T-helper 1 cell treated with Interleukin-12 subunit alpha and Interleukin-12 subunit beta and Interleukin-4 antibody, amounts not matched to agents 30 ng/mL and 1 ng/mL, for 36 hours (primary cell): ENCODE measurements at regions not wholly inside any gene's neighbourhood (a gene's known extent, or its start where the extent isn't known, plus 50 kb on each side); places are given as distances from the start of the nearest gene placed in this dataset.
"Not testable (repeated sequence)": the region's sequence is repeated elsewhere in the genome, so short reads cannot be mapped to it uniquely, and the experiment has no call there.

Experiments used
- intact Hi-C: fragments of 100-400 bp; cut with micrococcal nuclease; formaldehyde crosslinking; loops from one replicate; pipeline ENCODE4 v1.15.1; 2024

DNA sequence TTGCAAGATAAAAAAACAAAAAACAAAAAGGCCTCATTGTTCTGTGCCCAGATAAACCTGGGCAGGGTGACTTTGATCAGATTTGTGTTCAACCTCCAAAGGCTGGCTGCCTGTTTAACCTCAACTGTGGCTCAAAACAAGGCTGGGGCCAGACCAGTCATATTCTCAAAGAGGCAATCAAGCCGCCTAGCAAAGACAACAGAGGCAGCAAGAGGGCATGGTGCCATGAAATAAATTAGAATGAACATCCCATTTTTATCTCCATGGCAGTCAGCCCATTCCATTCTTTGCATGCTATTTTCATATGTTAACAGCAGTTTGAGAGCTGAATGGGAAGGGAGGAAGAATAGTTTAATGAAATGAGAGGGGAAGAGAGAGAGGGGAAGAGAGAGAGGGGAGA, 1150.3 kb downstream of the TYW1 start:
- intact Hi-C loops: no loop called here

DNA sequence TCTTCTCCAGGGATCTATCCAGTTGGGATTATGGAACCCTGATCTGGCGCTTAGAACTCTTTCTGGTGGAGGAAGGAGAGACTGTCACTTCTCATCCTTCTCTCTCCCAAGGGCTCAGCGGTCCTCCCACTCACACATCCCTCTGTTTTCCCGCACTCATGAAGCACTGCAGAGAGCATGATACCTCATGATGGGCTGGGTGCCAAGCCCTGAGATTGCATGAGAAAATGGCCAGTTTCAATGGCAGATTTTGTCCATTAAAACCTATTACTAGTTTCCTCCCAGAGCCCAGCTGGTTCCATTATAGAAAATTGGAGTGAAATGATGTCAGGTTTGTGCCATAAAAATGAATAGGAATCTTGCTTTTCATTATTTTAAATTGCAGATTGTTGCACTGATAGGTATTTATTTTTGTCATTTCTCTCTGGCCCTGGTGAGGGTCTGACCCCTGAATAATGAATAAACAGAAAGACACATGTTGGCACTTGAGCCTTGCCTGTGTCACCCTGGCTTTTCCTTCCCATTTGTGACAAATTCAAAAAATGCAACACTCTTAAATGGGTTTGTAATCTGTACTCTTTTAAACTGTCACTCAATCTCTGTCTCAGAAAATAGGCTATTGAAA, 1151.1 kb downstream of the TYW1 start:
- intact Hi-C loops: no loop called here

DNA sequence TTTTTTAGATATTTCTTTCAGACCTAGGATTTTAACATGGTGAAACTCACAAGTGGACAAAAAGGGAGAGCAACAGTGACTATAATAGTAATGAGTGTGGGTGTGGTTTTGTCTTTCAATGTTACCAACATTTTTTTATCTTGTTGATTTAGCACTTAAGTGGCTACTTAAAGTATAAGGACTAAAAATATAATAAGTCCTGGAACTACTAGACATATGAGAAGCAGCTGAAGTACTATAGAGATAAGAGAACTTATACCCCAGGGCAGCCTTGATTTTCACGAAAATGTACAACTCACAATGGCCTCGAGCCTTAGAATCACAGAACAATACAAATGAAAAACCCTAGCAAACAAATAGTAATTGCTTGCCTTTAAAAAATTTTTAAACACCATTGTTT, 1151.8 kb downstream of the TYW1 start:
- intact Hi-C loops: no loop called here

DNA sequence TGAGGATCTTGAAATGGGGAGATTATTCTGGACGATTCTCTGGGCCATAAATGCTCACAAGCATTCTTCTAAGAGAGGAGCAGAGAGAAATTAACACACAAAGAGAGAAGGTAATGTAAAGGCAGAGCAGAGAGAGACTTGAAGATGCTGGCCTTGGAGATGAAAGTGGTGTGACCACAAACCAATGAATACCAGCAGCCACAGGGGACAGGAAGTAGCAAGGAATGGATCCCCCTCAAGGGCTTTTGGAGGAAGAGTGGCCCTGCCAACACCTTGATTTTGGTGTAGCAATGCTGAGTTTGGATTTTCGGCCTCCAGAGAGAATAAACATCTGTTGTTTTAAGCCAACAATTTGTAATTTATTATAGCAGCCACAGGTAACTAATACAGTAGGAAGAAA, 1155.6 kb downstream of the TYW1 start:
- intact Hi-C loops: no loop called here

DNA sequence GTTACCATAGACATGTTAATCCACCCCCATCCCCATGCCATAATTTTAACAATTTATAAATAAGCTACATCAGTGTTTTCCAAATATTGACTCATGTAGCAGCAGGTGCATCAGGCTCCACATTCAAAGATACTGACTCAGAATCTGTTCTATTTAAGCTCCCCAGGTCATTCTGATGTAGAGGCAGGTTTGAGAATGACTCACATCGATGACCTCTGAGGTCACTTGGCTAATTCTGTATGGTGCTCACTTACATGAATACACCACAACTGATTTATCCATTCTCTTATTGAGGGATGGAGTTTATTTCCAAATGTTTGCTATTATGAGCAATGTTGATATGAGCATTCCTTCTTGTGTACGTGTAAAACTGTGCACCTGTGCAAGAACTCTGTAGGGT, 1159.0 kb downstream of the TYW1 start:
- intact Hi-C loops: no loop called here

DNA sequence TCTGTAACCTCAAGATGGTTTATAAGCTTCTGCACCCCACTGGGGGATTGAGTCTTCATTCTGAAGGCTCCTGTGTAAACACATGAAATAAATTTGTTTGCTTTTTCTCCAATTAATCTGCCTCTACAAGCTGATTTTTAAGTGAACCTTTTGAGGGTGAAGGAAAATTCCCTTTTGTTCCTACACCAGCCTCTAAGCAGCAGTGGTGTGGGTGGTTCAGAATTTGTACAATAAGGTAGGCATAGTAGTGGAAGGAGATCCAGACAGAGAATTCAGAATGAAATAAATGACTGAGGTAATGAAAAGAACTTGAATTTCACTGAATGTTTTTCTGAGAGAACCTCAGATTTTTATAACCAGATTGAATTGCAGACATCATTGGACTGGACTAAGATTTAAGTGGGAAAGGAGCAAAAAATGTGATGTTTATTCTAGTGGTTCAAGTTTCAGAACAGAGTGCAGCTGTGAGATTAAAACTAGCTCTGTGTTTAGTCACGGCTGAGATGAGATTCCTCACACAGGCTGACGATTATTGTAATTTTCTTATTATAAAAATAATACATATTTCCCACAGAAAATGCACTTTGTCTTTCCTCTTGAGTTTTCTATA, 1162.2 kb downstream of the TYW1 start:
- intact Hi-C loops: no loop called here

DNA sequence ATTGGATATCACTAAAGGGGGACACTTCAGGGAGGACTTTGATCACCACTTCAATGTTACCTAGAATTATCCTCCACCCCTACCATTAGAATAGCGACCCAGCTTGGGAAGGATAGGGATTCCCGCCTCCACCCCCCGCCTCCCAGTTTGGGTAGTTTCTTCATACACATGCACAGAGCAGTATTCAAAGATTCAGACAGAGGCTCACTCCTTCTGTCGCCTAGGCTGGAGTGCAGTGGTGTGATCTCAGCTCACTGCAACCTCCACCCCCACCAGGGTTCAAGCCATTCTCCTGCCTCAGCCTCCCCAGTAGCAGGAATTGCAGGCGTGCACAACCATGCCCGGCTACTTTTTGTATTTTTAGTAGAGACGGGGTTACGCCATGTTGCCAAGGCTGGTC, 1166.1 kb downstream of the TYW1 start:
- intact Hi-C loops: no loop called here

DNA sequence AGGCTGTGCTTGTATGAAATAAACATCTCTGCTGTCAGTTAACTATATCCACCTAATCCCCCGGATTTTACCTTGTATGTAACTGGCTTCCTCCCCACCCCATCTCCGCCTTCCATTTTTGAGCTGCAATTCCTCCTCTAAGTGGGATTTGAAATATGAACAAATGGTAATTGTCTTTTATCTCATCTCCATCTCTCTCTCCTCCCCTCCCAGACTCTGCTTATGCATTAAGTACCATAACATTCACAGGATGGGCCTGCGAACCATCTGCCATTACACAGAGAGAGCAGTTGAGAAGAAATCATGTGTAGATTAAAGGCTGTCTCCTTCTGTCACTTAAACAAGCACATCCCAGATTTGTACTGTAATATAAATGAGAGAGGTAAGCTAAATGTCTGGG, 1169.9 kb downstream of the TYW1 start:
- intact Hi-C loops: no loop called here

DNA sequence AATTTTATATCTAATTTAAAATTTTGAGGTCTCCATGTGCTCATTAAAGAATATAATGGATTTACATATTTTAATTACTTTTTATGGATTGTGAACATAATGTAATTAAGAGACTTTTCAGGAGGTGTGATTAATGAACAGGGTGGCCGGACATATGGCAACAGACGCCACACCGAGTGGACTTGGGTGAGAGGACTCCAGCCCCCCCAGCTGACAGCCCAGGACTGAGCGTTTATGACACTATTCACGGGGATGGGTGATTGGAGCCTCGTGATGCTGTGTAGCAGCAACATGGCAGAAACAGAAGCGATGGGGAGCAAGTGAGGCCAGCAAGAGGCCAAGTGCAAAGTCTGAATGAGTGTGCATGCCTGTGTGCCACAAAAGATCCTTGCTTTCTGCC, 1176.9 kb downstream of the TYW1 start:
- intact Hi-C loops: no loop called here

DNA sequence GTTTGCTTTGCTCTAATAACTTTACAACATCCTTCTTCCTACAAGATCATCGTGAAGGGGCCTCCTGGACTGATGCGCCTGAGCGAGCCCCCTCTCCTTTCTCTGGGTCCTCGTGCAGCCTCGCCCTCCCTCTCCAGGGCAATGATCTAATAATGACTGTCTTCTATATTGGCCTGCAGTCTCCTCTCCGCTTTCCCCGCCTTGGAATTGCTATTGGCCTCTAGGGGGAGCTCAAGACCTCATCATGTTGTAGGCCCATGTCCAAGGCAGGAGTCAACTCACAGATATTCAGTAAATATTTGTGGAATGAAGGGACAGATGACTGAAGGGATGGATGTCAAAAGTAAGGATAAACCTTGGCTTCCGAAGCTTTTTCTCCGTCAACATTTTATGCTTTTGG, 1180.3 kb downstream of the TYW1 start:
- intact Hi-C loops: no loop called here

DNA sequence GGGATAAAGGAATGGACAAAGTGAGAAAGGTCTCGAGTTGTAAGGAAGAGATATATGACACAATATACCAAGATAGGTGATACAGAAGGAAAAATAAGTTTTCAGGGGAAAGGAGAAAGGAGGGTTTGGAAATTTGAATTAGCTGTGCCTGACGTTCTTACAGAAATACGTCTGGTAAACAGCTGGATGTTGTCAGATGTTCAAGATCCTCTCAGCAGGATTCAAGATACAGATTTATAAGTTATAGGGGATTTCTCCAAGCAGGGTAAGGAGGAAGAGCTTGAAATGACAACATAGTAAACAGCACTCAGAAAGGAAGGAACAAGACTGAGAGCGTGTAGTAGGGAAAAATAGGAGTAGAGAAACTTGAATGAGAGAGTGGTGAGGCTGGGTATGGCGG, 1184.1 kb downstream of the TYW1 start:
- intact Hi-C loops: no loop called here

DNA sequence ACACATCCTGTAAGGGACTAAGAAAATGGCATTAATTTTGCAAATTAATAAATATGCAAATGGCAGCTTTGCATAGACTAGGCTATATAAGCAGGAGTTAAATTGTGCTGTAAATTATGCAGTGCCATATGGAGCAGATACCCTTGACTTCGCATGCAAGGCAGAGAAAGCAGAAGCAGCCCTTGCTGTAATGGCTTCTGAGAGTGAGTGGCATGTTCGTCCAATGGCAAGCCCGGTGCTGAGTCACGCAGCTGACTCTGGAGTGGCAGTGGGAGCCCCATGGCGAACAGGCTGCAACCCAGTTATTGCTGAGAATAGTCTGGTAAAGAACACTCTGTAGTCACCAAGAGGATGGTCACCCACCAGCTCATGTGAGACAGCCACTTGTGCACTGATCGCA, 1186.5 kb downstream of the TYW1 start:
- intact Hi-C loops: no loop called here

DNA sequence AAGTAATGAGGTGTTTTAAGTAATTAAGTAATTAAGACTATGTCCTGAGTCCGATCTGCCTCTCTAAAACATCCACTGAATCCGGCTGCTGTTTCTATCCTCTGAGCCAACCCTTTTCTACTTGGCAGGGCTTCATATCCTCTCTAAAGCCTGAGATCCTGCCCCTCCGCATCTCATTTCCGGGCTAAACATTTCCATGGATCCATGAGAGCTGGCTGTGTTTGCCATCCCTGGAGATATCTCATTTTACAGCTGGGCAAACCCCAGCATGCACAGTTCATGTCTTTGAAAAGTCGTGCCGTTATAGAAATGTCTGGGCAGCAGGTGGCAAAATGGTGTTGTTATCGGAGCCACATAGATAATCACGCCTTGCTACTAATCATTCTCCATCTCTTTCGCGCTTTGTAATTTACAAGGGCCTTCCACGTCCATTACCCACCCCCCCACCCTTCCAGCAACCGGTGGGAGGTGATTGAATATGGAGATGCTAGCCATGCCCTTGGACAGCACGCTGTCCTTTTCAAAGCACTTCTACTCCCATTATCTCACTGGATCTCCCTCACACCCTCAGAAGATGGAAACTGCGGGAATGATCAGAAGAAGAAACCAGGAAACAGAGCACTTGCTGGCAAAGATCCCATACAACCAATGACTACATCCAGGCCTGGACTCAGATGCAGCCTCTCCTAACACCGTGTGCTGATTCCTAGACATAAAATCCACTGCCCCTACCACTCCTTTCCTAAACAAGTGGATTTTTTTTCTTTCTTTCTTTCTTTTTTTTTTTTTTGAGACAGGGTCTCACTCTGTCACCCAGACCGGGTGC, 1189.2 kb downstream of the TYW1 start:
- intact Hi-C loops: no loop called here

DNA sequence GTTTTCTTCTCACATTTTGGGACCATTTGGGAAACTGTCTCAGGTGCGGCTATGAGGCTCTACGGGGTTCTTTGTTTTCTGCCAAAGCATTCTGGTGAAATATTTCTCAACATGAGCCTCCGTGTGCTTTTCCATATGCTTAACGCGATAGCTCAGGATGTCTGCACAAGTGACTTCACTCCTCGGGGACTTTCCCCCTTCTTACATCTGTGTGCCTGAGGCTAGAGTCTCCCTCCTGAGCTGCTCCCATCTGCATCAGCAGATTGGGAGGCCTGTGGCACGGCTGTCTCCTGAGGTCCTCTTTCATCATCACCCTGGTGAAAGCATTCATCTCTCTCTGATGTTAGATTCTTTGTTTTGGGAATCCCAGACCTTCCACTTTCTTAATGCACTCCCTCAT, 1190.9 kb downstream of the TYW1 start:
- intact Hi-C loops: no loop called here

DNA sequence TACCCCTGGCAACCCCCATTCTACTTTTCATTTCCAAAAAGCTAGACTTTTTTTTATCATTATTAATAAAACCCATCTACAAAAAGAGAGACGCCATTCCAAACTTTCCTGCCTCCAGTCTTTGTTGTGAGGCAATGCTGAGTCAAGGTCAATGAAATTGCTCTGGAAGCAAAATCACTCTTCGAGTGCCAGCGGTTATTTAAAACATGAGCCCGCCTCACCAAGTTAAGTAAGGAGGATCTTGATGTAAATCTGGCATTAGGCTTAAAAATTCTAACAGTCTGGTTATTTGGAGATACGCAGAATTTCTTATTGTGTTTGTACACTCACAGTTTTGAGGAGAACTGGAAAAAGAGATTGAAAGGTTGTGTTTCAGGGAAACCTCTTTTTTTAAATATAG, 1196.3 kb downstream of the TYW1 start:
- intact Hi-C loops: no loop called here

DNA sequence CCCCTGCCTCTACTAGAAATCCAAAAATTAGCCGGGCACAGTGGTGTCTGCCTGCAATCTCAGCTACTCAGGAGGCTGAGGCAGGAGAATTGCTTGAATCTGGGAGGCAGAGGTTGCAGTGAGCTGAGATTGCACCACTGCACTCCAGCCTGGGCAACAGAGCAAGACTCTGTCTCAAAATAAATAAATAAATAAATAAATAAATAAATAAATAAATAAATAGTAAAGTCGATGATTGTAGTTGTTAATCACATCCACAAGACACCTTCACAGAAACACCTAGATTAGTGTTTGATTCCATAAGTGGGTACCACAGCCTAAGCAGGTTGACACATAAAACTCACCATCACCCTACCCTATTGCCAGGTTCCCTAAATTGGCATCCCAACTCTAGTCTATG, 1199.0 kb downstream of the TYW1 start:
- intact Hi-C loops: not testable (repeated sequence)

DNA sequence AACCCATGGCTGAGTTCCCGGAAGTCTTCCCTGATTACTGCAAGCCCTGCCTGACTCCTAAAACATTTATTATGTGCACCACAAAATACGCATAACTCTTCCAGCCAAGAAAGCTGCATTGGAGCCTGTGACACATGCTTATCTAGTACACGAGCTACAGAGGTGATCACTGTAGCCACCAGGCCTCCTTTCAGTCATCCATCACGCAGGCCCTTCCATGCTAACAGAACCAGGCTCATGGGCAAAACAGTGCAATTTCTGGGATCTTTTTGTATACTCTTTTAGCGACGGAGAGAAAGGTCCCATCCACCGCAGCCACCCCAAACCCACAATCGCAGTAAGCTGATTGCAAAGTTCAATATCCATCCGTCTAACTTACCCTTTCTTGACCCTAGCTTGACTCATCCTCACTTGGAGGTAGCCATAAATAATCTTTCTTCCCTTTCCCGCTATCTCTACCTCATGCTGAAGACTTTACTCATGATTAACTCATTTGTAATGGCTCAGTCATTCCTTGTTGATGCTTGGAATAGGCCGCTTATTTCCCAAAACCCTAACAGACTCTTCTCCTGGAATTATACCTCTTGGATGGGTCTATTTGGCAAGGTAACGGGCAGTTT, 1203.5 kb downstream of the TYW1 start:
- intact Hi-C loops: no loop called here

DNA sequence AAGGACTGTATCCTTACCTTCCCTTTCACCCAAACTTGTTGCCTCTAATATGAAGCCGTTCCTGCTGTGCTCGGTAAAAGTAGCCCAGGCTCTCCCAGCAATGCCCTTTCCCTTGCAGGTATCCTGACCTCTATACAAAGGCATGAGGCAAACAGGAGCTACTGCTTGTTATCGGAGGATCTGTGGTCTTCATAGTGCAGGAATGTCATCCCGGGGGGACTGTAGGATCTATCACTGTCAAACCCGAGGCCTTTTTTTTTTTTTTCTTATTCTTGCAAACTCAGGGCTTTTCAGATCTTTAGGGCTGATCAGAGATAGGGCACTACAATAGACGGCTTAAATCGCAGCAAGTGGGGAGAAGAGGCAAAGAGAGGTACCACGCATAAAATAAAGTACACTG, 1206.6 kb downstream of the TYW1 start:
- intact Hi-C loops: no loop called here

DNA sequence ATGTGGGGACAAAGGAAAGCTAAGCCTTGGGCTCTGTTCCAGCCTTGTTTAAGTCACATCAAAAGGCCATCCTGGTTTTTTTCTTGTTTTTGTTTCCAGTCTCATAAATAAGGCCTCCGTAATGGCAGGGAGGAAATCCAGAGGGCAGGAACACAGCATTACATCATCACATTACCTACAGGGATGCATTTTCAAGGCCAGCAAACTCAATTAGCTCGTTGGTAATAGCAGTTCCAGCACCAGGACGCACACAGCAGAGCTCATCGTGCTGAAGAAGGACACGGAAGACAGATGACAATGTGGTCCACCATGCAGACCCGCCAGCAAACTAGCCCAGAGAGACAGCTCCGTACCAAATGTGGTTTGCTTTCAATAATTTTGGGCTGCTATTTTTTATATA, 1209.2 kb downstream of the TYW1 start:
- intact Hi-C loops: no loop called here

DNA sequence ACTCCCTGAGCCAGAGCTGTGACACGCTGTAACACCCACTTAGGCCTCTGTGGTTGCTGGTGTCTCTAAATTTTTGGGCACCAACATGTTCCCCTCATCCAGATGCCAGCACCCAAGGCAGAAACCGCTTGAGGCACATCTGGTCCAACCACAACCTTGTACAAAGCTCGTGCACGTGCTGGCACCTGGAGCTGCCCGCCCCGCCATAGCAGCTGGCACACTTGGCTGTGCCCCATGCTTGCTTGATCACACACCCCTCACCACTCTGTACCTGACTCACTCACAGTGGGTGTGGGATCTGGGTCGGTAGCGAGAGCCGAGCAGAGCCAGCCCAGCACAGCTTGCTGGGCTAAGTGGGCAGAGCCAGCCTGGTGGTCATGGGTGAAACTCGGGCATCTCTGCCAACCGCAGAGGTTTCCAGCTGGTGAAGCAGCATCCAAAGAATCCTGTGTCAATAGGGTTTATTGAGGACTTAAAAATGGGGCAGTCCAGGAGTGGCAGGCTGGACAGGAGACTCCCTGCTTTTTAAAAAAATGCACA, 1210.4 kb downstream of the TYW1 start:
- intact Hi-C loops: no loop called here

DNA sequence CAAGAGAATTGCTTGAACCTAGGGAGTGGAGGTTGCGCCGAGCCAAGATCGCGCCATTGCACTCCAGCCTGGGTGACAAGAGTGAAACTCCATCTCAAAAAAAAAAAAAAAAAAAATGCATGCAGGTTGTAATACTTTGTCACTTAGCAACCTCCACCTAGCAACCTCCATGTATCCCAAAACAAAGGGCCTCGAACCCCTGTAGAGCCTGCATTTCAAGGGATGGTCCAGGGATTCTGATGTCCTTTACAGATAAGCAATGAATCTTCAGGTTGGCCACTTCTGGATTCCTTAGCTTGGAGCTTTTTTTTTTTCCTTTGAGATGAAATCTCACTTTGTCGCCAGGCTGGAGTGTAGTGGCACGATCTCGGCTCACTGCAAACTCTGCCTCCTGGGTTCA, 1211.0 kb downstream of the TYW1 start:
- intact Hi-C loops: no loop called here

DNA sequence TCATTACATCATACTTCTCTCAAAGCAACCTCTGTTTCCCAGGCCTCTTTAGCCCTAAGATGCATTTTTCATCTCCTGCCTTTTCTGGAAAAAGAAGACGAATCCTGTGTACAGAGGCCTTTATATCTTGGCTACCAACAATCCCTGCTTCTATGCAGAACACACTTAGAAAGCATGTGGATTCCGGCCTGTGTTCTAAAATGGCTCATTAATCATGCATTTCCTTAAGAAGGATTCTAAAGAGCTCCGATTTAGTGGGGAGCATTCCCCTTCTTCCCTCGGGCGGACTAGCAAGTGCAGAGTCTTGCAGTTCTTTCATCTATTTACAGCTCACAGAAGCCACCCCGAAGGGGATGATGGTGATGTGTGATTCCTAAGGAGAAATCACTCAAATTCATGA, 1212.9 kb downstream of the TYW1 start:
- intact Hi-C loops: no loop called here
